HepG2 (cell line): ENCODE measurements at regions not wholly inside any gene's neighbourhood (a gene's known extent, or its start where the extent isn't known, plus 50 kb on each side); places are given as distances from the start of the nearest gene placed in this dataset.

ENCODE experiments used
- ARNT ChIP-seq: fragments of 450-650 bp; IDR thresholded peaks from 2 replicates; pipeline ENCODE4 v1.6.1; 2017
- HOXD1 ChIP-seq: sonication (generic); formaldehyde crosslinking; IDR thresholded peaks from 2 replicates; pipeline ENCODE4 v1.5.0; 2020; ENCODE audit warnings: missing genetic modification reagents
- NCOA1 ChIP-seq: sonication (generic); formaldehyde crosslinking; IDR thresholded peaks from 2 replicates; pipeline ENCODE4 v1.9.0; 2021; ENCODE audit warnings: missing genetic modification reagents
- NFYB ChIP-seq: sonication (generic); formaldehyde crosslinking; IDR thresholded peaks from 2 replicates; pipeline ENCODE4 v1.4.0; 2020; ENCODE audit warnings: missing genetic modification reagents
- TP53 ChIP-seq: sonication (generic); formaldehyde crosslinking; conservative IDR thresholded peaks from 2 replicates; pipeline ENCODE4 v1.4.0; 2020; ENCODE audit warnings: missing genetic modification reagents
- XBP1 ChIP-seq: sonication (generic); formaldehyde crosslinking; IDR thresholded peaks from 2 replicates; pipeline ENCODE4 v1.5.0; 2020; ENCODE audit warnings: missing genetic modification reagents
- ZBTB2 ChIP-seq: sonication (generic); formaldehyde crosslinking; IDR thresholded peaks from 2 replicates; pipeline ENCODE4 v1.8.0; 2022; ENCODE audit warnings: low read depth, missing genetic modification reagents
- ZBTB3 ChIP-seq: sonication (generic); formaldehyde crosslinking; IDR thresholded peaks from 2 replicates; pipeline ENCODE4 v1.4.0; 2020; ENCODE audit warnings: low read depth, mild to moderate bottlenecking, moderate library complexity, missing genetic modification reagents, borderline replicate concordance
- ZNF180 ChIP-seq: sonication (generic); formaldehyde crosslinking; IDR thresholded peaks from 2 replicates; pipeline ENCODE4 v1.4.0; 2020; ENCODE audit warnings: low read depth, missing genetic modification reagents, borderline replicate concordance
- ZNF589 ChIP-seq: sonication (generic); formaldehyde crosslinking; conservative IDR thresholded peaks from 2 replicates; pipeline ENCODE4 v1.8.0; 2022; ENCODE audit warnings: mild to moderate bottlenecking, moderate library complexity, missing genetic modification reagents
- ZNF746 ChIP-seq: sonication (generic); formaldehyde crosslinking; IDR thresholded peaks from 2 replicates; pipeline ENCODE4 v1.8.0; 2022; ENCODE audit warnings: mild to moderate bottlenecking, missing genetic modification reagents
- TF ChIP-seq, protein P1 (sequence below): sonication (generic); formaldehyde crosslinking; IDR thresholded peaks from 2 replicates; pipeline ENCODE4 v1.8.1; 2023; ENCODE audit warnings: mild to moderate bottlenecking, moderate library complexity, missing genetic modification reagents

DNA sequence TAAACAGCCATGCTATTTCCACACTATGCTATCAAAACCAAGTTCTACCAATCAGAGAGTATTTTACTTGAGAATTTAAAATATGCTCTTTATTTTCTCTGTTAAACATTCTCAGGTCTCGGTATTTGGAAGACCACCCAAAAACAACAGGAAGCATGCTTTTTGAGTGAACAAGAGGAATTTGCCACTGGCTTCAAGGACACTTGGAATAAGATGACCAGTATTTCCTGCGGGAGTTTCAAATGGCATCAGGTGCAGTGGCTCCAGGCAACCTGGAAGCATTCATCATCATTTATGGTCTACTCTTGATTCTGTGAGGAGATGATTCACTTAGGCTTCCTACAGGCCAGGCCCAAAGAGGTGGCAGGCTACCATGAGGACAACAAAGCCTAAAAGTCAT is 305.7 kb upstream of the ATP11B start (continued):
- TF ChIP-seq NFYB (CRISPR knock-in tag) (no peak), ZNF589 (CRISPR knock-in tag) (no peak), ARNT (no peak), ZNF746 (CRISPR knock-in tag) (no peak), ZNF180 (CRISPR knock-in tag) (no peak), ZBTB2 (CRISPR knock-in tag) (no peak), ZBTB3 (CRISPR knock-in tag) (no peak), HOXD1 (CRISPR knock-in tag) (no peak), NCOA1 (CRISPR knock-in tag) (no peak), TP53 (CRISPR knock-in tag) (no peak), XBP1 (CRISPR knock-in tag) (no peak)
- TF ChIP-seq, protein P1, sequence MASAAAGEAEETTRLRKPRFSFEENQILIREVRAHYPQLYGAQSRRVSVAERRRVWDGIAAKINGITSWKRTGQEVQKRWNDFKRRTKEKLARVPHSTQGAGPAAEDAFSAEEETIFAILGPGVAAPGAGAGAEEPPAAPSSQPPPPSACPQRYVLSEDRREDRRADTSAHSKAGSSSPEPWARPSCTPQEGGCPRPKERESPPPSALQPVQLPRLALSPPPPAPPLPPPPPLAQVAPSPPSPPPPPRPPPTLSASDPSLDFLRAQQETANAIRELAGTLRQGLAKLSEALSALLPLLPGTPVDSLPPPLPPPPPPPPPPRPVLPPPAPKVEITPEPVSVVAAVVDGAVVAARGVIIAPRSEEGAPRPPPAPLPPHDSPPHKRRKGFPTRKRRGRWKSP, result no peak
- TF ChIP-seq, all 625 proteins: peak for 0
